Stimulated activated naive CD8-positive, alpha-beta T cell treated with anti-CD3 and anti-CD28 coated beads, Interleukin-15, Interleukin-2, amounts not matched to agents 100 ng/mL and 50 ng/mL, for 24 hours (primary cell): ENCODE measurements at regions not wholly inside any gene's neighbourhood (a gene's known extent, or its start where the extent isn't known, plus 50 kb on each side); places are given as distances from the start of the nearest gene placed in this dataset.

Experiments
- H3K27ac Mint-ChIP-seq: one replicate; pipeline ENCODE4 v1.8.0; 2021; ENCODE audit warnings: mild to moderate bottlenecking, mixed read lengths
- H3K27me3 Mint-ChIP-seq: one replicate; pipeline ENCODE4 v1.8.0; 2021; ENCODE audit warnings: mixed read lengths
- H3K36me3 Mint-ChIP-seq: one replicate; pipeline ENCODE4 v1.8.0; 2021; ENCODE audit warnings: low read depth, mixed read lengths
- H3K4me1 Mint-ChIP-seq: one replicate; pipeline ENCODE4 v1.8.0; 2021; ENCODE audit warnings: low read depth, mixed read lengths
- H3K4me3 Mint-ChIP-seq: one replicate; pipeline ENCODE4 v1.8.0; 2021; ENCODE audit warnings: mild to moderate bottlenecking, mixed read lengths
- H3K9me3 Mint-ChIP-seq: one replicate; pipeline ENCODE4 v1.8.0; 2021; ENCODE audit warnings: mixed read lengths

GRCh38 chr1:38268226-38268625 lies 221.6 kb upstream of the POU3F1 start:
- Mint-ChIP-seq H3K36me3 (no peaks in the 10 kb centered on the region), H3K27ac (no peak overlapping the region), H3K27me3 (peaks cover 36% of the 10 kb centered on the region)

GRCh38 chr1:38267037-38268036 lies 220.7 kb upstream of the POU3F1 start:
- no peak overlapping the region for H3K27ac Mint-ChIP-seq
- no peaks in the 10 kb centered on the region for H3K36me3 Mint-ChIP-seq
- no peaks in the 10 kb centered on the region for H3K9me3 Mint-ChIP-seq
- no peak overlapping the region for H3K4me3 Mint-ChIP-seq
- H3K4me1 Mint-ChIP-seq = no peaks in the 10 kb centered on the region
- H3K27me3 Mint-ChIP-seq = peaks cover 28% of the 10 kb centered on the region

More at GRCh38 chr1:38268226-38268625, 221.6 kb upstream of the POU3F1 start:
- H3K9me3 Mint-ChIP-seq = no peaks in the 10 kb centered on the region
- H3K4me3 Mint-ChIP-seq = no peak overlapping the region
- no peaks in the 10 kb centered on the region for H3K4me1 Mint-ChIP-seq

GRCh38 chr1:38266197-38266520 lies 219.6 kb upstream of the POU3F1 start:
- no peak overlapping the region for H3K4me3 Mint-ChIP-seq
- H3K9me3 Mint-ChIP-seq = no peaks in the 10 kb centered on the region
- H3K4me1 Mint-ChIP-seq = no peaks in the 10 kb centered on the region
- peaks cover 18% of the 10 kb centered on the region for H3K27me3 Mint-ChIP-seq
- no peaks in the 10 kb centered on the region for H3K36me3 Mint-ChIP-seq
- no peak overlapping the region for H3K27ac Mint-ChIP-seq

- H3K9me3 Mint-ChIP-seq = no peaks in the 10 kb centered on the region
- H3K27ac Mint-ChIP-seq = no peak overlapping the region
- H3K27me3 Mint-ChIP-seq = peaks cover 17% of the 10 kb centered on the region
- no peaks in the 10 kb centered on the region for H3K36me3 Mint-ChIP-seq
- no peaks in the 10 kb centered on the region for H3K4me1 Mint-ChIP-seq
- H3K4me3 Mint-ChIP-seq = no peak overlapping the region
Observed at GRCh38 chr1:38265293-38266196, 219.0 kb upstream of the POU3F1 start.

GRCh38 chr1:38263438-38263837 lies 216.8 kb upstream of the POU3F1 start:
- Mint-ChIP-seq H3K4me1 (no peaks in the 10 kb centered on the region), H3K27ac (no peak overlapping the region), H3K36me3 (no peaks in the 10 kb centered on the region), H3K9me3 (no peaks in the 10 kb centered on the region), H3K27me3 (peaks cover 11% of the 10 kb centered on the region), H3K4me3 (no peak overlapping the region)

GRCh38 chr1:38261574-38261973 lies 215.0 kb upstream of the POU3F1 start:
- Mint-ChIP-seq H3K27ac (no peak overlapping the region), H3K27me3 (peaks cover 4% of the 10 kb centered on the region), H3K36me3 (no peaks in the 10 kb centered on the region), H3K4me1 (no peaks in the 10 kb centered on the region), H3K9me3 (no peaks in the 10 kb centered on the region), H3K4me3 (no peak overlapping the region)

- Mint-ChIP-seq H3K36me3 (no peaks in the 10 kb centered on the region), H3K4me3 (no peak overlapping the region), H3K4me1 (no peaks in the 10 kb centered on the region), H3K9me3 (no peaks in the 10 kb centered on the region), H3K27ac (no peak overlapping the region), H3K27me3 (peaks cover 8% of the 10 kb centered on the region)
Observed at GRCh38 chr1:38258085-38258627, 211.6 kb upstream of the POU3F1 start.

- H3K4me1 Mint-ChIP-seq = no peaks in the 10 kb centered on the region
- H3K9me3 Mint-ChIP-seq = no peaks in the 10 kb centered on the region
- H3K36me3 Mint-ChIP-seq = no peaks in the 10 kb centered on the region
- no peak overlapping the region for H3K27ac Mint-ChIP-seq
- H3K4me3 Mint-ChIP-seq = no peak overlapping the region
- peaks cover 11% of the 10 kb centered on the region for H3K27me3 Mint-ChIP-seq
Observed at GRCh38 chr1:38257374-38257773, 210.8 kb upstream of the POU3F1 start.

GRCh38 chr1:38256072-38256471 lies 209.5 kb upstream of the POU3F1 start:
- H3K4me1 Mint-ChIP-seq = no peaks in the 10 kb centered on the region
- H3K36me3 Mint-ChIP-seq = no peaks in the 10 kb centered on the region
- peaks cover 11% of the 10 kb centered on the region for H3K27me3 Mint-ChIP-seq
- no peaks in the 10 kb centered on the region for H3K9me3 Mint-ChIP-seq
- no peak overlapping the region for H3K4me3 Mint-ChIP-seq
- H3K27ac Mint-ChIP-seq = no peak overlapping the region

GRCh38 chr1:38253314-38253713 lies 206.7 kb upstream of the POU3F1 start:
- Mint-ChIP-seq H3K4me1 (no peaks in the 10 kb centered on the region), H3K36me3 (no peaks in the 10 kb centered on the region), H3K4me3 (no peak overlapping the region), H3K27ac (no peak overlapping the region), H3K27me3 (peaks cover 21% of the 10 kb centered on the region), H3K9me3 (no peaks in the 10 kb centered on the region)

- no peaks in the 10 kb centered on the region for H3K36me3 Mint-ChIP-seq
- H3K4me1 Mint-ChIP-seq = no peaks in the 10 kb centered on the region
- H3K9me3 Mint-ChIP-seq = no peaks in the 10 kb centered on the region
- H3K4me3 Mint-ChIP-seq = no peak overlapping the region
- H3K27me3 Mint-ChIP-seq = peaks cover 24% of the 10 kb centered on the region
- H3K27ac Mint-ChIP-seq = no peak overlapping the region
Observed at GRCh38 chr1:38250356-38250755, 203.8 kb upstream of the POU3F1 start.

GRCh38 chr1:38249001-38249400 lies 202.4 kb upstream of the POU3F1 start:
- Mint-ChIP-seq H3K27me3 (peaks cover 24% of the 10 kb centered on the region), H3K9me3 (no peaks in the 10 kb centered on the region), H3K36me3 (no peaks in the 10 kb centered on the region), H3K4me1 (no peaks in the 10 kb centered on the region), H3K27ac (no peak overlapping the region), H3K4me3 (no peak overlapping the region)

- Mint-ChIP-seq H3K9me3 (no peaks in the 10 kb centered on the region), H3K4me1 (no peaks in the 10 kb centered on the region), H3K27me3 (peaks cover 20% of the 10 kb centered on the region), H3K36me3 (no peaks in the 10 kb centered on the region), H3K27ac (no peak overlapping the region), H3K4me3 (no peak overlapping the region)
Observed at GRCh38 chr1:38246955-38247952, 200.7 kb upstream of the POU3F1 start.

GRCh38 chr1:38244218-38244845 lies 197.7 kb upstream of the POU3F1 start:
- Mint-ChIP-seq H3K9me3 (no peaks in the 10 kb centered on the region), H3K4me3 (no peak overlapping the region), H3K36me3 (no peaks in the 10 kb centered on the region), H3K4me1 (no peaks in the 10 kb centered on the region), H3K27ac (no peak overlapping the region), H3K27me3 (peaks cover 13% of the 10 kb centered on the region)
